ENCODE measurements at regions not wholly inside any gene's neighbourhood (a gene's known extent, or its start where the extent isn't known, plus 50 kb on each side); places are given as distances from the start of the nearest gene placed in this dataset.

- no peak for DNase-seq (ENCODE audit: low read depth in 2 of 2)
These were observed 60.0 kb downstream of the ING1 start for GRCh38 chr13:110773480-110773879.

GRCh38 chr13:110774051-110774450, 60.6 kb downstream of the ING1 start:
- DNase-seq (ENCODE audit: low read depth in 2 of 2) = no peak

- no peak for DNase-seq (ENCODE audit: low read depth in 2 of 2)
These were observed 61.0 kb downstream of the ING1 start for GRCh38 chr13:110774490-110774889.

- no peak for DNase-seq (ENCODE audit: low read depth in 2 of 2)
These were observed 62.1 kb downstream of the ING1 start for GRCh38 chr13:110775576-110775975.

GRCh38 chr13:110777251-110777820, 63.8 kb downstream of the ING1 start:
- DNase-seq (ENCODE audit: low read depth in 2 of 2) = no peak

GRCh38 chr13:110779022-110779421, 65.5 kb downstream of the ING1 start:
- DNase-seq (ENCODE audit: low read depth in 2 of 2) = no peak

GRCh38 chr13:110780422-110780821, 66.9 kb downstream of the ING1 start:
- DNase-seq (ENCODE audit: low read depth in 2 of 2) = no peak

- DNase-seq (ENCODE audit: low read depth in 2 of 2) = no peak
These were observed 68.7 kb downstream of the ING1 start for GRCh38 chr13:110782185-110782584.

GRCh38 chr13:110784704-110785103, 71.2 kb downstream of the ING1 start:
- no peak for DNase-seq (ENCODE audit: low read depth in 2 of 2)

- no peak for DNase-seq (ENCODE audit: low read depth in 2 of 2)
These were observed 75.3 kb downstream of the ING1 start for GRCh38 chr13:110788778-110789177.

- DNase-seq (ENCODE audit: low read depth in 2 of 2) = no peak
These were observed 76.4 kb downstream of the ING1 start for GRCh38 chr13:110789871-110790270.

- no peak for DNase-seq (ENCODE audit: low read depth in 2 of 2)
These were observed 76.9 kb downstream of the ING1 start for GRCh38 chr13:110790371-110790770.

GRCh38 chr13:110794209-110794608, 80.7 kb downstream of the ING1 start:
- no peak for DNase-seq (ENCODE audit: low read depth in 2 of 2)

- DNase-seq (ENCODE audit: low read depth in 2 of 2) = no peak
These were observed 83.9 kb downstream of the ING1 start for GRCh38 chr13:110797230-110797877.

- DNase-seq (ENCODE audit: low read depth in 2 of 2) = no peak
These were observed 84.8 kb downstream of the ING1 start for GRCh38 chr13:110798081-110798994.

GRCh38 chr13:110799246-110800236, 86.0 kb downstream of the ING1 start:
- no peak for DNase-seq (ENCODE audit: low read depth in 2 of 2)

GRCh38 chr13:110801044-110801443, 87.5 kb downstream of the ING1 start:
- no peak for DNase-seq (ENCODE audit: low read depth in 2 of 2)

GRCh38 chr13:110802260-110802659, 88.8 kb downstream of the ING1 start:
- no peak for DNase-seq (ENCODE audit: low read depth in 2 of 2)

GRCh38 chr13:110806636-110807035, 93.1 kb downstream of the ING1 start:
- no peak for DNase-seq (ENCODE audit: low read depth in 2 of 2)

GRCh38 chr13:110807546-110807945, 94.0 kb downstream of the ING1 start:
- no peak for DNase-seq (ENCODE audit: low read depth in 2 of 2)

GRCh38 chr13:110808138-110808537, 94.6 kb downstream of the ING1 start:
- no peak for DNase-seq (ENCODE audit: low read depth in 2 of 2)

Data from stimulated activated CD4-positive, alpha-beta T cell treated with anti-CD3 and anti-CD28 coated beads, Interleukin-12 subunit alpha, Interleukin-12 subunit beta, amount 100 ng/mL, for 24 hours (primary cell).